ENCODE measurements at regions not wholly inside any gene's neighbourhood (a gene's known extent, or its start where the extent isn't known, plus 50 kb on each side); places are given as distances from the start of the nearest gene placed in this dataset.

DNA sequence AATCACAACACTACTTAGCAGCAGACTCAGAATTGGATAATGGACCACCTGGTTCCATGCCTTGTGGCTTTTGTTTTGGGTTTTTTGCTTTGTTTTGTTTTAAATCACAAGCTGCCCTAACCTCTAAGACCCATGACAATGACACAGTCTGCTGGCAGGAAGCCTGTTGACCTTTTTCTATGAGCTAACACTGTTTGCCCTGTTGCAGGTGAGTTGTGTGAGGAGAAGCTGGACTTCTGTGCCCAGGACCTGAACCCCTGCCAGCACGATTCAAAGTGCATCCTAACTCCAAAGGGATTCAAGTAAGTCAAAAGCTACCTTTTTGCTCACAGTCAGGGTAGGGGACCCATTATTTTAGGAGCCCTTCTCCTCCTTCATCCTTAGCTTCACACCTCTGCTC lies 110.8 kb upstream of the PACRGL start:
- 63 to 76% methylated on average over 1 of the region's 1 CpG for WGBS, 2 donors
- no peak for ATAC-seq (ENCODE audit: low FRiP score in 2 of 2)

DNA sequence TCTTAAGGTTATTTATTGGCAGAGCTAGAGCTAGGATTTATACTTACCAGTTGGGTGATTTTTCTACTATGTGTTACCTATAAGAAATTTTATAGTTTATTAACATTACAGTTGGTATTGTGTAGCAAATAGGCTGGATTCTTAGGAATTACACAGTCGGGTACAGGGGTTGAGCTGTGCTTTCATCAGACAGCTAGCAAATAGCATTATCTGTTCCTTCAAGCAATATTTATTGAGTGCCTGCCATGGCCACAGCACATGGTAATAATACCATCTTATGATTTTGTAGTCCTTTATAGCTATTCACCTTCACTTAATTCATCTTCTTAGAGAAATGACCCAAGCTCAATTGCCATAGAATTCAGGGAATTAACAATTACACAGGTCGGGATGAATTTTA lies 109.4 kb upstream of the PACRGL start:
- WGBS, 2 donors: 74 to 82% methylated on average over 2 of the region's 2 CpGs
- H3K27ac ChIP-seq: no peak overlapping the region
- no peaks in the 10 kb centered on the region for H3K4me1 ChIP-seq
- no peak overlapping the region for H3K4me3 ChIP-seq
- no peak for DNase-seq
- H3K27me3 ChIP-seq: no peaks in the 10 kb centered on the region
- ATAC-seq (ENCODE audit: low FRiP score in 2 of 2): no peak
- no peaks in the 10 kb centered on the region for H3K36me3 ChIP-seq
- no peak for TF ChIP-seq EP300 (IDR thresholded peaks at IDR 0.05)
- TF ChIP-seq POLR2AphosphoS5 (IDR thresholded peaks at IDR 0.05): no peak
- TF ChIP-seq POLR2A (IDR thresholded peaks at IDR 0.05): no peak
- TF ChIP-seq, protein P1, sequence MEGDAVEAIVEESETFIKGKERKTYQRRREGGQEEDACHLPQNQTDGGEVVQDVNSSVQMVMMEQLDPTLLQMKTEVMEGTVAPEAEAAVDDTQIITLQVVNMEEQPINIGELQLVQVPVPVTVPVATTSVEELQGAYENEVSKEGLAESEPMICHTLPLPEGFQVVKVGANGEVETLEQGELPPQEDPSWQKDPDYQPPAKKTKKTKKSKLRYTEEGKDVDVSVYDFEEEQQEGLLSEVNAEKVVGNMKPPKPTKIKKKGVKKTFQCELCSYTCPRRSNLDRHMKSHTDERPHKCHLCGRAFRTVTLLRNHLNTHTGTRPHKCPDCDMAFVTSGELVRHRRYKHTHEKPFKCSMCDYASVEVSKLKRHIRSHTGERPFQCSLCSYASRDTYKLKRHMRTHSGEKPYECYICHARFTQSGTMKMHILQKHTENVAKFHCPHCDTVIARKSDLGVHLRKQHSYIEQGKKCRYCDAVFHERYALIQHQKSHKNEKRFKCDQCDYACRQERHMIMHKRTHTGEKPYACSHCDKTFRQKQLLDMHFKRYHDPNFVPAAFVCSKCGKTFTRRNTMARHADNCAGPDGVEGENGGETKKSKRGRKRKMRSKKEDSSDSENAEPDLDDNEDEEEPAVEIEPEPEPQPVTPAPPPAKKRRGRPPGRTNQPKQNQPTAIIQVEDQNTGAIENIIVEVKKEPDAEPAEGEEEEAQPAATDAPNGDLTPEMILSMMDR (IDR thresholded peaks at IDR 0.05): no peak
- no peaks in the 10 kb centered on the region for H3K9me3 ChIP-seq

More for the DNA sequence above, 110.8 kb upstream of the PACRGL start:
- DNase-seq: no peak
- Histone ChIP-seq H3K9me3 (no peaks in the 10 kb centered on the region), H3K36me3 (no peaks in the 10 kb centered on the region), H3K27ac (no peak overlapping the region), H3K4me1 (no peaks in the 10 kb centered on the region), H3K27me3 (no peaks in the 10 kb centered on the region), H3K4me3 (no peak overlapping the region)
- TF ChIP-seq POLR2AphosphoS5 (IDR thresholded peaks at IDR 0.05) (no peak), EP300 (IDR thresholded peaks at IDR 0.05) (no peak)
- TF ChIP-seq, protein P1 (IDR thresholded peaks at IDR 0.05): no peak

DNA sequence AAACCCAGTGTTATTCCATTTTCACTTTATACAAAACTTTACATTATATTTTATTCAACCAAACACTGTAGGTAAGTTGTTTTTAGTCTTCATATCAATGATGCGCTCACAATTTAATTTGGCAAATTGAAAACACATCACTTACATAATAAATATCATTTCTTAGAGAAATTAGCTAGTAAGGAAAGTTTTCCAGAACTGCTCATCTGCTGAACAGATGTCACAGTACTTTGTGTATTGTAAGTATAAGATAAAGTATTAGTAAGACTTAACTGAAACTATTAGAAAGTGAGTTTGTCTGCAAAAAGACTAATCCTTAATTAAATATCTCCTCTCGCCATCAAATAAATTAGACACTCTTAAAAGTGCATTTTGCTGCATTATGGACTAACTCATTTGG lies 108.7 kb upstream of the PACRGL start:
- TF ChIP-seq EP300 (IDR thresholded peaks at IDR 0.05): no peak
- TF ChIP-seq, protein P1 (IDR thresholded peaks at IDR 0.05): no peak
- no peak for TF ChIP-seq POLR2A (IDR thresholded peaks at IDR 0.05)
- no peak for TF ChIP-seq POLR2AphosphoS5 (IDR thresholded peaks at IDR 0.05)
- WGBS, 2 donors: 91 to 95% methylated on average over 2 of the region's 2 CpGs
- ATAC-seq (ENCODE audit: low FRiP score in 2 of 2) (no peak), DNase-seq (no peak)
- no peak overlapping the region for H3K4me3 ChIP-seq
- no peak overlapping the region for H3K27ac ChIP-seq
- no peaks in the 10 kb centered on the region for H3K4me1 ChIP-seq
- no peaks in the 10 kb centered on the region for H3K27me3 ChIP-seq
- no peaks in the 10 kb centered on the region for H3K36me3 ChIP-seq
- no peaks in the 10 kb centered on the region for H3K9me3 ChIP-seq

DNA sequence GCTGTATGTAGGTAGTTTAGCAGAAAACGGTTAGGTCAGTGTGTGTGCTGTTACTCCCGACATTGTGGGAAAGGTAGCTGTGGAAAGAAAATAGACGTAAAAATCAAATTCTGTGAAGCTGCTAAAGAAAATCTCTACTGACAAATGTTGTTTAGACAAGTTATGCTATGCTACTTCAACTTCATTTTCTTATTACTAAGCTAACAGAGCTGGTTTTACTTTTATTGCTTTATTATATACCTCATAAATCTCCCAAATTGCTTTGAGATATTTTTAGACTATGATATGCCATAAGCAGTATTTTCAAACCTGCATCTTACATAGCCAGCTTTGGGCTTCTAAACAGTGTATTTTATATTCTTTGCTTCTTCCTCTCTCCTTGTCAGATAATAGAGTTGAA lies 108.2 kb upstream of the PACRGL start:
- H3K36me3 ChIP-seq: no peaks in the 10 kb centered on the region
- WGBS, 2 donors: 85 to 90% methylated on average over 3 of the region's 3 CpGs
- no peaks in the 10 kb centered on the region for H3K27me3 ChIP-seq
- H3K27ac ChIP-seq: no peak overlapping the region
- no peak overlapping the region for H3K4me3 ChIP-seq
- no peak for DNase-seq
- TF ChIP-seq POLR2AphosphoS5 (IDR thresholded peaks at IDR 0.05) (no peak), EP300 (IDR thresholded peaks at IDR 0.05) (no peak), POLR2A (IDR thresholded peaks at IDR 0.05) (no peak)
- TF ChIP-seq, protein P1 (IDR thresholded peaks at IDR 0.05): no peak
- no peak for ATAC-seq (ENCODE audit: low FRiP score in 2 of 2)
- no peaks in the 10 kb centered on the region for H3K9me3 ChIP-seq
- no peaks in the 10 kb centered on the region for H3K4me1 ChIP-seq

- DNase-seq: no peak
- Histone ChIP-seq H3K27ac (no peak overlapping the region), H3K4me3 (no peak overlapping the region), H3K27me3 (no peaks in the 10 kb centered on the region), H3K36me3 (no peaks in the 10 kb centered on the region), H3K4me1 (no peaks in the 10 kb centered on the region), H3K9me3 (no peaks in the 10 kb centered on the region)
- 57 to 63% methylated on average over 2 of the region's 2 CpGs for WGBS, 2 donors
- TF ChIP-seq POLR2AphosphoS5 (IDR thresholded peaks at IDR 0.05) (no peak), EP300 (IDR thresholded peaks at IDR 0.05) (no peak), POLR2A (IDR thresholded peaks at IDR 0.05) (no peak)
- TF ChIP-seq, protein P1 (IDR thresholded peaks at IDR 0.05): no peak
- ATAC-seq (ENCODE audit: low FRiP score in 2 of 2): no peak
Measured at GRCh38 chr4:20592663-20593062, 107.6 kb upstream of the PACRGL start.
